ENCODE measurements at regions not wholly inside any gene's neighbourhood (a gene's known extent, or its start where the extent isn't known, plus 50 kb on each side); places are given as distances from the start of the nearest gene placed in this dataset.

DNA sequence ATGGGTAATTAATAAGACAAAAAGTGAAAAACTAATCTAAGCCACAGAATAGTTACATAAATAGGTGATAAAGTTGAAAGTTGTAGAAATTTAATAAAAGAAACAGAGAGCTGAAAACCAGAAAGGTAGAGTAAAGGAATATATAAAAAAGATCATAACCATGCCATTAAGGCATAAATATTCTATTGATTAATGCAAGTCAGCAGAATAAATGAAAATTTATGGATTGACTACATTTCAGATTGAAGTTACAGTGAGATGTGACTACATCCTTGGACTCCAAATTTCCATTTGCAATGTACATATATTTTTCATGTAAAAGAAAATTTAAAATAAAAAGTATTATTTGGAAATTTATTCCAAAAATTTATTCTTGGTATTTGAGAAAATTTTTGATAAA is 1225.7 kb downstream of the OTOL1 start:
- CTCF ChIA-PET (ENCODE audit: low intra/inter-chr PET ratio, low total read pairs) = no interaction called here
- POLR2A ChIA-PET = no interaction called here
- intact Hi-C loops (cut with micrococcal nuclease; ENCODE audit: unreplicated experiment) = no loop called here

More for the DNA sequence above, 1225.7 kb downstream of the OTOL1 start:
- no peaks in the 10 kb centered on the region for H3K79me2 ChIP-seq (ENCODE audit: insufficient read depth, low read length)
- in situ Hi-C loops (cut with HindIII; ENCODE audit: extremely low pct_ligation_motif_present, low pct_unique_long_range_greater_than_20kb) = no loop called here
- H3K27me3 ChIP-seq (ENCODE audit: control insufficient read depth in 1 of 2, insufficient read depth in 2 of 2, low read length in 2 of 2) = no peaks in the 10 kb centered on the region
- no peak overlapping the region for H3K4me3 ChIP-seq (replicated peaks in 1 of 3; ENCODE audit: insufficient read depth in 1 of 3, low read depth in 2 of 3, low read length in 3 of 3)
- no peak overlapping the region for H3K9ac ChIP-seq (ENCODE audit: insufficient read depth, low read depth, low read length)
- no peaks in the 10 kb centered on the region for H4K20me1 ChIP-seq (ENCODE audit: insufficient read depth, low read length)
- FAIRE-seq (no peak), DNase-seq (ENCODE audit: low spot score) (no peak), ATAC-seq (no peak)
- H3K27ac ChIP-seq (ENCODE audit: extremely low read length, insufficient read depth, low read length) = no peak overlapping the region
- no peaks in the 10 kb centered on the region for H3K9me3 ChIP-seq (ENCODE audit: low read length)
- no peak overlapping the region for H2AFZ ChIP-seq (ENCODE audit: low read length)
- H3K4me1 ChIP-seq (ENCODE audit: insufficient read depth, low read length) = no peaks in the 10 kb centered on the region
- BruUV-seq (replicated peaks) = no TSS peak
- no peak overlapping the region for H3K4me2 ChIP-seq (ENCODE audit: low read depth, low read length)
- TF ChIP-seq GATAD2A (CRISPR knock-in tag; IDR thresholded peaks at IDR 0.05) = no peak
- TF ChIP-seq, protein P1, sequence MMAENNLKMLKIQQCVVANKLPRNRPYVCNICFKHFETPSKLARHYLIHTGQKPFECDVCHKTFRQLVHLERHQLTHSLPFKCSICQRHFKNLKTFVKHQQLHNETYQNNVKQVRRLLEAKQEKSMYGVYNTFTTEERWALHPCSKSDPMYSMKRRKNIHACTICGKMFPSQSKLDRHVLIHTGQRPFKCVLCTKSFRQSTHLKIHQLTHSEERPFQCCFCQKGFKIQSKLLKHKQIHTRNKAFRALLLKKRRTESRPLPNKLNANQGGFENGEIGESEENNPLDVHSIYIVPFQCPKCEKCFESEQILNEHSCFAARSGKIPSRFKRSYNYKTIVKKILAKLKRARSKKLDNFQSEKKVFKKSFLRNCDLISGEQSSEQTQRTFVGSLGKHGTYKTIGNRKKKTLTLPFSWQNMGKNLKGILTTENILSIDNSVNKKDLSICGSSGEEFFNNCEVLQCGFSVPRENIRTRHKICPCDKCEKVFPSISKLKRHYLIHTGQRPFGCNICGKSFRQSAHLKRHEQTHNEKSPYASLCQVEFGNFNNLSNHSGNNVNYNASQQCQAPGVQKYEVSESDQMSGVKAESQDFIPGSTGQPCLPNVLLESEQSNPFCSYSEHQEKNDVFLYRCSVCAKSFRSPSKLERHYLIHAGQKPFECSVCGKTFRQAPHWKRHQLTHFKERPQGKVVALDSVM (CRISPR knock-in tag; IDR thresholded peaks at IDR 0.05) = no peak
- TF ChIP-seq MAFK (conservative IDR thresholded peaks at IDR 0.05 in 1 of 2, IDR thresholded peaks at IDR 0.05 in 1 of 2; ENCODE audit: low read length in 2 of 2) = peak; percentile 48 to 69; a peak in 3 of 4 replicates
- TF ChIP-seq, protein P2, sequence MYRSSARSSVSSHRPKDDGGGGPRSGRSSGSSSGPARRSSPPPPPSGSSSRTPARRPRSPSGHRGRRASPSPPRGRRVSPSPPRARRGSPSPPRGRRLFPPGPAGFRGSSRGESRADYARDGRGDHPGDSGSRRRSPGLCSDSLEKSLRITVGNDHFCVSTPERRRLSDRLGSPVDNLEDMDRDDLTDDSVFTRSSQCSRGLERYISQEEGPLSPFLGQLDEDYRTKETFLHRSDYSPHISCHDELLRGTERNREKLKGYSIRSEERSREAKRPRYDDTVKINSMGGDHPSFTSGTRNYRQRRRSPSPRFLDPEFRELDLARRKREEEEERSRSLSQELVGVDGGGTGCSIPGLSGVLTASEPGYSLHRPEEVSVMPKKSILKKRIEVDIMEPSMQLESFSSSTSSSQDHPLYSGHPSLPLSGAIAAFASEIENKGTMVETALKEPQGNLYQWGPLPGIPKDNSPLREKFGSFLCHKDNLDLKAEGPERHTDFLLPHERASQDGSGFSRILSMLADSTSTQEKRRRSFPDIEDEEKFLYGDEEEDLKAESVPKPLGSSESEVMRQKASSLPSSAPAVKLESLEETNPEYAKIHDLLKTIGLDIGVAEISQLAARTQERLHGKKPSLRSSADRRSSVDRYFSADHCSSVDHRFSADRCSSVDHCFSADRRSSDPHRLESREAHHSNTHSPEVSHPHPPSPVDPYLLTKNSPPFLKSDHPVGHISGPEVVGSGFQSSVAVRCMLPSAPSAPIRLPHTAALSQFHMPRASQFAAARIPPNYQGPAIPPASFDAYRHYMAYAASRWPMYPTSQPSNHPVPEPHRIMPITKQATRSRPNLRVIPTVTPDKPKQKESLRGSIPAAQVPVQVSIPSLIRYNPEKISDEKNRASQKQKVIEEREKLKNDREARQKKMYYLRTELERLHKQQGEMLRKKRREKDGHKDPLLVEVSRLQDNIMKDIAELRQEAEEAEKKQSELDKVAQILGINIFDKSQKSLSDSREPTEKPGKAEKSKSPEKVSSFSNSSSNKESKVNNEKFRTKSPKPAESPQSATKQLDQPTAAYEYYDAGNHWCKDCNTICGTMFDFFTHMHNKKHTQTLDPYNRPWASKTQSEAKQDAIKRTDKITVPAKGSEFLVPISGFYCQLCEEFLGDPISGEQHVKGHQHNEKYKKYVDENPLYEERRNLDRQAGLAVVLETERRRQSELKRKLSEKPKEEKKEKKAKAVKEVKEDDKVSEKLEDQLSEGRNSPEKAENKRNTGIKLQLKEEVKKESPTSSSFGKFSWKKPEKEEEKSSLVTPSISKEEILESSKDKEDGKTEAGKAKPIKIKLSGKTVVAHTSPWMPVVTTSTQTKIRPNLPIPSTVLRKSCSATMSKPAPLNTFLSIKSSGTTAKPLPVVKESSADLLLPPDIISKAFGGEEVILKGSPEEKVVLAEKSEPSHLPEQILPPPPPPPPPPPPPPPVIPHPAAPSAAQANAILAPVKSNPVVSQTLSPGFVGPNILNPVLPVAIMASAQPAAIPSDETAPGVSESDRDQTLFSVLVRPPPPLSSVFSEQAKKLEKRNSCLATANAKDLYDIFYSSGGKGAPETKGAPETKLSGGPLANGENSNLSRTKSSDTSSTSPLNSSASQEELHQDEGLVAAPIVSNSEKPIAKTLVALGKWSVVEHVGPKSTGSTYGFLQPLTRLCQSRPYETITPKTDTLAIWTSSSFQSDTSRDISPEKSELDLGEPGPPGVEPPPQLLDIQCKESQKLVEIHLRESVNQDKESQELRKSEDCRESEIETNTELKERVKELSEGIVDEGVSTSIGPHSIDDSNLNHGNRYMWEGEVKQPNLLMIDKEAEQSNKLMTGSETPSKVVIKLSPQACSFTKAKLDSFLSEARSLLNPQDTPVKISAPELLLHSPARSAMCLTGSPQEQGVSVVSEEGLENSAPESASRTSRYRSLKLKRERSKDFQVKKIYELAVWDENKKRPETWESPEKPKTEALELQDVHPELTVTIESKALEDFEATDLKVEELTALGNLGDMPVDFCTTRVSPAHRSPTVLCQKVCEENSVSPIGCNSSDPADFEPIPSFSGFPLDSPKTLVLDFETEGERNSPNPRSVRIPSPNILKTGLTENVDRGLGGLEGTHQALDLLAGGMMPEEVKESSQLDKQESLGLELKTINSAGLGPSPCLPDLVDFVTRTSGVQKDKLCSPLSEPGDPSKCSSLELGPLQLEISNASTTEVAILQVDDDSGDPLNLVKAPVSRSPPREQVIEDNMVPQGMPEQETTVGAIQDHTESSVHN (CRISPR knock-in tag; IDR thresholded peaks at IDR 0.05) = no peak
- peak; percentile 71 for TF ChIP-seq MAFF (IDR thresholded peaks at IDR 0.05; ENCODE audit: low read depth, low read length)
- TF ChIP-seq MIER2 (CRISPR knock-in tag; IDR thresholded peaks at IDR 0.05) = no peak
- TF ChIP-seq MIER3 (CRISPR knock-in tag; IDR thresholded peaks at IDR 0.05; ENCODE audit: borderline replicate concordance) = no peak
- H3K36me3 ChIP-seq (replicated peaks in 1 of 2; ENCODE audit: control insufficient read depth in 1 of 2, insufficient read depth in 2 of 2, low read length in 2 of 2) = no peaks in the 10 kb centered on the region

All from HepG2 (cell line).